ENCODE measurements at regions not wholly inside any gene's neighbourhood (a gene's known extent, or its start where the extent isn't known, plus 50 kb on each side); places are given as distances from the start of the nearest gene placed in this dataset.

DNA sequence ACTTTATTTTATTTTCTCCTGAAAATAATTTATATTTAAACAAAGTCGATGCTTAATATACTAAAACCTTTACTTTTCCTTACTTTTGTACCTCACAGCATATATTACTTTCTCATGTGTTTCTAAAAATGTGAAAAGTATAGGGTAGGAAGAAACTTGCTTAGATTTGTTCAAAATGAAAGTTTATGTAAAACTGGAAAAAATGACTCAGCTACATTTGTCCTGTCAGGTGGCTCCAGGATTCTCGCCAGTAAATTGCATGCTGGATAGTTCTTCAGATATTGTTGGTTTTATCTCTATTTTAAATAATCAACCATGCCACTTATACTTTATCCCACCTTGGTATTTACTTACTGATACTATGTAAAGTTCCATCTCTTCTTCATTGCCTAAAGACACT is 159.2 kb upstream of the NDST4 start:
- no peaks in the 10 kb centered on the region for H3K36me3 ChIP-seq (ENCODE audit: control insufficient read depth, insufficient read depth, low read length)
- no peaks in the 10 kb centered on the region for H3K9me3 ChIP-seq
- no peaks in the 10 kb centered on the region for H3K4me1 ChIP-seq
- no peaks in the 10 kb centered on the region for H3K9me3 Mint-ChIP-seq (ENCODE audit: unreplicated experiment)
- TF ChIP-seq, protein P1, sequence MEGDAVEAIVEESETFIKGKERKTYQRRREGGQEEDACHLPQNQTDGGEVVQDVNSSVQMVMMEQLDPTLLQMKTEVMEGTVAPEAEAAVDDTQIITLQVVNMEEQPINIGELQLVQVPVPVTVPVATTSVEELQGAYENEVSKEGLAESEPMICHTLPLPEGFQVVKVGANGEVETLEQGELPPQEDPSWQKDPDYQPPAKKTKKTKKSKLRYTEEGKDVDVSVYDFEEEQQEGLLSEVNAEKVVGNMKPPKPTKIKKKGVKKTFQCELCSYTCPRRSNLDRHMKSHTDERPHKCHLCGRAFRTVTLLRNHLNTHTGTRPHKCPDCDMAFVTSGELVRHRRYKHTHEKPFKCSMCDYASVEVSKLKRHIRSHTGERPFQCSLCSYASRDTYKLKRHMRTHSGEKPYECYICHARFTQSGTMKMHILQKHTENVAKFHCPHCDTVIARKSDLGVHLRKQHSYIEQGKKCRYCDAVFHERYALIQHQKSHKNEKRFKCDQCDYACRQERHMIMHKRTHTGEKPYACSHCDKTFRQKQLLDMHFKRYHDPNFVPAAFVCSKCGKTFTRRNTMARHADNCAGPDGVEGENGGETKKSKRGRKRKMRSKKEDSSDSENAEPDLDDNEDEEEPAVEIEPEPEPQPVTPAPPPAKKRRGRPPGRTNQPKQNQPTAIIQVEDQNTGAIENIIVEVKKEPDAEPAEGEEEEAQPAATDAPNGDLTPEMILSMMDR (IDR thresholded peaks at IDR 0.05; ENCODE audit: insufficient read depth in 1 of 2, low read depth in 1 of 2, low read length in 1 of 2, severe bottlenecking in 1 of 2, unreplicated experiment in 1 of 2), result no peak
- intact Hi-C loops (cut with micrococcal nuclease; ENCODE audit: unreplicated experiment), result no loop called here
- H3K4me1 Mint-ChIP-seq (ENCODE audit: low read depth, unreplicated experiment), result peaks cover 7% of the 10 kb centered on the region
- no TSS peak for BruUV-seq (replicated peaks)
- ChIA-PET POLR2A (no interaction called here), CTCF (no interaction called here)
- H3K4me3 Mint-ChIP-seq (ENCODE audit: unreplicated experiment), result no peak overlapping the region
- no peaks in the 10 kb centered on the region for H3K36me3 Mint-ChIP-seq (ENCODE audit: insufficient read depth, unreplicated experiment)
- no peak for DNase-seq
- no peaks in the 10 kb centered on the region for H3K27me3 ChIP-seq (replicated peaks; ENCODE audit: control insufficient read depth, insufficient read depth, low read length)
- H3K27ac Mint-ChIP-seq (ENCODE audit: unreplicated experiment), result no peak overlapping the region
- no peak overlapping the region for H3K4me3 ChIP-seq (ENCODE audit: low read depth, low read length)
- no peaks in the 10 kb centered on the region for H3K27me3 Mint-ChIP-seq (ENCODE audit: insufficient read depth, unreplicated experiment)

DNA sequence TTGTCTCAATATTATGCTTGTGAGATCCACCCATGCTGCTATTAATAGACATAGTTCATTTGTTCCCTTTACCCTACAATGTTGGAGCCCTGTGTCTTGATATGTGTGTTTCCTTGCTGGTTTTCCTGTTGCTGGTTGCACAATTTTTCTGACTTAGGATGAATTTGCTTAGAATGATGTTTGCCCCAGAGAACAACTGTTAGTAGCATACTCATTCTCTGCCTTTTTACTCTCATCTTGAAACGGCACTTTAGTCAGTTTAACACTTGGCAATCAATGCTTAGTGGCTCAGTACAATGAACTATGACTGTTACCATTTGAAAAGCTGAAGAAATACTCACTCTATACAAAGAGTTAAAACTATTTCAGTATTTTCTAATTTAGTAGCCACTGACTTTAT is 158.8 kb upstream of the NDST4 start:
- Mint-ChIP-seq H3K4me3 (ENCODE audit: unreplicated experiment) (no peak overlapping the region), H3K27ac (ENCODE audit: unreplicated experiment) (no peak overlapping the region)

DNA sequence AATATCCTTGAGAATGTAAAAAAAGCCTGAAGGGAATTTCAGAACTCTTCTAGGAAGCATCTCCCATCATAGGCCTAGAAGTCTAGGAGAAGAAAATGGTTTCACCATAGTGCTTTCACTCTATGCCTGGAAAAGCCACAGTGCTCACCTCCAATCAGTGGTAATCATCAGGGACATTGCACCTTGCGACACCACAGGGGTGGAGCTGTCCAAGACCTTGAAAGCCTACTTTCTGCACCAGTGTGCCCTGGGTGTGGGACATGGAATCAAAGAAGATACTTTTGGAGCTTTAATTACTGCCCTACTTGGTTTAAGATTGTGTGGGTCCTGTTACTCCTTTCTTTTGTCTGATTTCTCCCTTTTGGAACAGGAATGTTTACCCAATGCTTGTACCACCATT is 146.8 kb upstream of the NDST4 start:
- H3K36me3 Mint-ChIP-seq (ENCODE audit: insufficient read depth, unreplicated experiment), result no peaks in the 10 kb centered on the region
- H3K4me1 Mint-ChIP-seq (ENCODE audit: low read depth, unreplicated experiment), result no peaks in the 10 kb centered on the region
- no peak for DNase-seq
- no peak overlapping the region for H3K4me3 Mint-ChIP-seq (ENCODE audit: unreplicated experiment)
- POLR2A ChIA-PET, result no interaction called here
- no peaks in the 10 kb centered on the region for H3K27me3 ChIP-seq (replicated peaks; ENCODE audit: control insufficient read depth, insufficient read depth, low read length)
- H3K27ac Mint-ChIP-seq (ENCODE audit: unreplicated experiment), result no peak overlapping the region
- no TSS peak for BruUV-seq (replicated peaks)
- no peak overlapping the region for H3K4me3 ChIP-seq (ENCODE audit: low read depth, low read length)
- TF ChIP-seq, protein P1 (IDR thresholded peaks at IDR 0.05; ENCODE audit: insufficient read depth in 1 of 2, low read depth in 1 of 2, low read length in 1 of 2, severe bottlenecking in 1 of 2, unreplicated experiment in 1 of 2), result no peak
- CTCF ChIA-PET, result no interaction called here
- intact Hi-C loops (cut with micrococcal nuclease; ENCODE audit: unreplicated experiment), result no loop called here
- H3K9me3 Mint-ChIP-seq (ENCODE audit: unreplicated experiment), result no peaks in the 10 kb centered on the region
- no peaks in the 10 kb centered on the region for H3K9me3 ChIP-seq
- no peaks in the 10 kb centered on the region for H3K4me1 ChIP-seq
- H3K27me3 Mint-ChIP-seq (ENCODE audit: insufficient read depth, unreplicated experiment), result no peaks in the 10 kb centered on the region
- H3K36me3 ChIP-seq (ENCODE audit: control insufficient read depth, insufficient read depth, low read length), result no peaks in the 10 kb centered on the region

More for the DNA sequence above, 158.8 kb upstream of the NDST4 start:
- ChIA-PET CTCF (no interaction called here), POLR2A (no interaction called here)
- DNase-seq, result no peak
- Histone ChIP-seq H3K9me3 (no peaks in the 10 kb centered on the region), H3K36me3 (ENCODE audit: control insufficient read depth, insufficient read depth, low read length) (no peaks in the 10 kb centered on the region), H3K4me1 (no peaks in the 10 kb centered on the region), H3K27me3 (replicated peaks; ENCODE audit: control insufficient read depth, insufficient read depth, low read length) (no peaks in the 10 kb centered on the region), H3K4me3 (ENCODE audit: low read depth, low read length) (no peak overlapping the region)
- intact Hi-C loops (cut with micrococcal nuclease; ENCODE audit: unreplicated experiment), result no loop called here
- TF ChIP-seq, protein P1 (IDR thresholded peaks at IDR 0.05; ENCODE audit: insufficient read depth in 1 of 2, low read depth in 1 of 2, low read length in 1 of 2, severe bottlenecking in 1 of 2, unreplicated experiment in 1 of 2), result no peak
- no TSS peak for BruUV-seq (replicated peaks)
- Mint-ChIP-seq H3K27me3 (ENCODE audit: insufficient read depth, unreplicated experiment) (no peaks in the 10 kb centered on the region), H3K36me3 (ENCODE audit: insufficient read depth, unreplicated experiment) (no peaks in the 10 kb centered on the region), H3K9me3 (ENCODE audit: unreplicated experiment) (no peaks in the 10 kb centered on the region), H3K4me1 (ENCODE audit: low read depth, unreplicated experiment) (peaks cover 7% of the 10 kb centered on the region)
